ENCODE measurements at regions not wholly inside any gene's neighbourhood (a gene's known extent, or its start where the extent isn't known, plus 50 kb on each side); places are given as distances from the start of the nearest gene placed in this dataset.
A peak's percentile ranks its signal among the peaks of the same experiment; 100 is the strongest.

GRCh38 chr13:99630269-99630898, 129.1 kb downstream of the TM9SF2 start:
- no peak for DNase-seq

- DNase-seq, result no peak
These were observed 128.4 kb downstream of the TM9SF2 start for GRCh38 chr13:99629641-99630040.

GRCh38 chr13:99628442-99628841, 127.2 kb downstream of the TM9SF2 start:
- no peak for DNase-seq

- no peak for DNase-seq
These were observed 125.3 kb downstream of the TM9SF2 start for GRCh38 chr13:99626461-99627082.

GRCh38 chr13:99624936-99625540, 123.8 kb downstream of the TM9SF2 start:
- no peak for DNase-seq

- no peak for DNase-seq
These were observed 119.5 kb downstream of the TM9SF2 start for GRCh38 chr13:99620806-99621205.

GRCh38 chr13:99619207-99619606, 117.9 kb downstream of the TM9SF2 start:
- DNase-seq, result no peak

GRCh38 chr13:99617474-99618255, 116.4 kb downstream of the TM9SF2 start:
- peak; percentile 46 for DNase-seq

- DNase-seq, result peak; percentile 73
These were observed 113.2 kb downstream of the TM9SF2 start for GRCh38 chr13:99614465-99614885.
